ENCODE measurements at regions not wholly inside any gene's neighbourhood (a gene's known extent, or its start where the extent isn't known, plus 50 kb on each side); places are given as distances from the start of the nearest gene placed in this dataset.

- ChIA-PET CTCF (interaction anchor here (0.5 to 1.5 kb wide), 2 partner anchors 35 to 47 kb away, joined by 3 to 4 read pairs; no protein-coding TSS in a partner anchor), POLR2A (no interaction called here)
- Mint-ChIP-seq H3K9me3 (no peaks in the 10 kb centered on the region), H3K4me1 (peaks cover 29% of the 10 kb centered on the region), H3K27ac (0 out of 2 replicates have a peak overlapping the region, but pooled peaks have one; percentile 38), H3K27me3 (ENCODE audit: low read depth) (no peaks in the 10 kb centered on the region), H3K4me3 (no peak overlapping the region), H3K36me3 (no peaks in the 10 kb centered on the region)
- TF ChIP-seq NR1H2 (CRISPR knock-in tag; IDR thresholded peaks at IDR 0.05) (no peak), IRF2 (CRISPR knock-in tag; IDR thresholded peaks at IDR 0.05; ENCODE audit: borderline replicate concordance, low read depth) (no peak), RORB (CRISPR knock-in tag; IDR thresholded peaks at IDR 0.05) (no peak), HMGA2 (CRISPR knock-in tag; IDR thresholded peaks at IDR 0.05) (no peak), NR2C2 (CRISPR knock-in tag; IDR thresholded peaks at IDR 0.05) (no peak), ZNF219 (CRISPR knock-in tag; IDR thresholded peaks at IDR 0.05; ENCODE audit: borderline replicate concordance) (no peak), SP1 (CRISPR knock-in tag; conservative IDR thresholded peaks at IDR 0.05) (no peak)
- TF ChIP-seq, protein P1, sequence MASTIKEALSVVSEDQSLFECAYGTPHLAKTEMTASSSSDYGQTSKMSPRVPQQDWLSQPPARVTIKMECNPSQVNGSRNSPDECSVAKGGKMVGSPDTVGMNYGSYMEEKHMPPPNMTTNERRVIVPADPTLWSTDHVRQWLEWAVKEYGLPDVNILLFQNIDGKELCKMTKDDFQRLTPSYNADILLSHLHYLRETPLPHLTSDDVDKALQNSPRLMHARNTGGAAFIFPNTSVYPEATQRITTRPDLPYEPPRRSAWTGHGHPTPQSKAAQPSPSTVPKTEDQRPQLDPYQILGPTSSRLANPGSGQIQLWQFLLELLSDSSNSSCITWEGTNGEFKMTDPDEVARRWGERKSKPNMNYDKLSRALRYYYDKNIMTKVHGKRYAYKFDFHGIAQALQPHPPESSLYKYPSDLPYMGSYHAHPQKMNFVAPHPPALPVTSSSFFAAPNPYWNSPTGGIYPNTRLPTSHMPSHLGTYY (CRISPR knock-in tag; IDR thresholded peaks at IDR 0.05): no peak
- TF ChIP-seq, protein P2, sequence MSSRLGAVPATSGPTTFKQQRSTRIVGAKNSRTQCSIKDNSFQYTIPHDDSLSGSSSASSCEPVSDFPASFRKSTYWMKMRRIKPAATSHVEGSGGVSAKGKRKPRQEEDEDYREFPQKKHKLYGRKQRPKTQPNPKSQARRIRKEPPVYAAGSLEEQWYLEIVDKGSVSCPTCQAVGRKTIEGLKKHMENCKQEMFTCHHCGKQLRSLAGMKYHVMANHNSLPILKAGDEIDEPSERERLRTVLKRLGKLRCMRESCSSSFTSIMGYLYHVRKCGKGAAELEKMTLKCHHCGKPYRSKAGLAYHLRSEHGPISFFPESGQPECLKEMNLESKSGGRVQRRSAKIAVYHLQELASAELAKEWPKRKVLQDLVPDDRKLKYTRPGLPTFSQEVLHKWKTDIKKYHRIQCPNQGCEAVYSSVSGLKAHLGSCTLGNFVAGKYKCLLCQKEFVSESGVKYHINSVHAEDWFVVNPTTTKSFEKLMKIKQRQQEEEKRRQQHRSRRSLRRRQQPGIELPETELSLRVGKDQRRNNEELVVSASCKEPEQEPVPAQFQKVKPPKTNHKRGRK (CRISPR knock-in tag; IDR thresholded peaks at IDR 0.05; ENCODE audit: borderline replicate concordance): no peak
- ATAC-seq (no peak), DNase-seq (ENCODE audit: low spot score) (no peak)
Observed at GRCh38 chr6:138656364-138657064, 117.1 kb upstream of the CCDC28A start.

GRCh38 chr6:138657065-138657425, 116.5 kb upstream of the CCDC28A start:
- H3K27me3 Mint-ChIP-seq (ENCODE audit: low read depth): no peaks in the 10 kb centered on the region
- TF ChIP-seq PREB (CRISPR knock-in tag; IDR thresholded peaks at IDR 0.05; ENCODE audit: borderline replicate concordance) (no peak), ZNF396 (CRISPR knock-in tag; IDR thresholded peaks at IDR 0.05; ENCODE audit: borderline replicate concordance) (no peak), ZNF423 (CRISPR knock-in tag; IDR thresholded peaks at IDR 0.05) (no peak), GTF2I (CRISPR knock-in tag; conservative IDR thresholded peaks at IDR 0.05) (no peak), ZBTB21 (CRISPR knock-in tag; IDR thresholded peaks at IDR 0.05; ENCODE audit: borderline replicate concordance) (no peak)
- TF ChIP-seq, protein P3, sequence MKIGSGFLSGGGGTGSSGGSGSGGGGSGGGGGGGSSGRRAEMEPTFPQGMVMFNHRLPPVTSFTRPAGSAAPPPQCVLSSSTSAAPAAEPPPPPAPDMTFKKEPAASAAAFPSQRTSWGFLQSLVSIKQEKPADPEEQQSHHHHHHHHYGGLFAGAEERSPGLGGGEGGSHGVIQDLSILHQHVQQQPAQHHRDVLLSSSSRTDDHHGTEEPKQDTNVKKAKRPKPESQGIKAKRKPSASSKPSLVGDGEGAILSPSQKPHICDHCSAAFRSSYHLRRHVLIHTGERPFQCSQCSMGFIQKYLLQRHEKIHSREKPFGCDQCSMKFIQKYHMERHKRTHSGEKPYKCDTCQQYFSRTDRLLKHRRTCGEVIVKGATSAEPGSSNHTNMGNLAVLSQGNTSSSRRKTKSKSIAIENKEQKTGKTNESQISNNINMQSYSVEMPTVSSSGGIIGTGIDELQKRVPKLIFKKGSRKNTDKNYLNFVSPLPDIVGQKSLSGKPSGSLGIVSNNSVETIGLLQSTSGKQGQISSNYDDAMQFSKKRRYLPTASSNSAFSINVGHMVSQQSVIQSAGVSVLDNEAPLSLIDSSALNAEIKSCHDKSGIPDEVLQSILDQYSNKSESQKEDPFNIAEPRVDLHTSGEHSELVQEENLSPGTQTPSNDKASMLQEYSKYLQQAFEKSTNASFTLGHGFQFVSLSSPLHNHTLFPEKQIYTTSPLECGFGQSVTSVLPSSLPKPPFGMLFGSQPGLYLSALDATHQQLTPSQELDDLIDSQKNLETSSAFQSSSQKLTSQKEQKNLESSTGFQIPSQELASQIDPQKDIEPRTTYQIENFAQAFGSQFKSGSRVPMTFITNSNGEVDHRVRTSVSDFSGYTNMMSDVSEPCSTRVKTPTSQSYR (CRISPR knock-in tag; IDR thresholded peaks at IDR 0.05): no peak
- TF ChIP-seq, protein P4, sequence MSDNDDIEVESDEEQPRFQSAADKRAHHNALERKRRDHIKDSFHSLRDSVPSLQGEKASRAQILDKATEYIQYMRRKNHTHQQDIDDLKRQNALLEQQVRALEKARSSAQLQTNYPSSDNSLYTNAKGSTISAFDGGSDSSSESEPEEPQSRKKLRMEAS (CRISPR knock-in tag; IDR thresholded peaks at IDR 0.05): no peak
- peaks cover 29% of the 10 kb centered on the region for H3K4me1 Mint-ChIP-seq
- POLR2A ChIA-PET: no interaction called here
- CTCF ChIA-PET: interaction anchor here (0.5 to 1.5 kb wide), 2 partner anchors 34 to 48 kb away, joined by 3 to 4 read pairs; no protein-coding TSS in a partner anchor
- H3K27ac Mint-ChIP-seq: no peak overlapping the region
- no peak overlapping the region for H3K4me3 Mint-ChIP-seq
- no peaks in the 10 kb centered on the region for H3K9me3 Mint-ChIP-seq
- no peak for ATAC-seq
- DNase-seq (ENCODE audit: low spot score): no peak
- H3K36me3 Mint-ChIP-seq: no peaks in the 10 kb centered on the region

Data from WTC11 (cell line).